ENCODE measurements at regions not wholly inside any gene's neighbourhood (a gene's known extent, or its start where the extent isn't known, plus 50 kb on each side); places are given as distances from the start of the nearest gene placed in this dataset.
"Not testable (repeated sequence)": the region's sequence is repeated elsewhere in the genome, so short reads cannot be mapped to it uniquely, and the experiment has no call there.

- no peak for DNase-seq
Measured at GRCh38 chr10:121351540-121351939, 246.7 kb downstream of the FGFR2 start.

- DNase-seq: no peak
Measured at GRCh38 chr10:121352231-121352855, 245.9 kb downstream of the FGFR2 start.

GRCh38 chr10:121355161-121355560, 243.1 kb downstream of the FGFR2 start:
- no peak for DNase-seq

GRCh38 chr10:121356183-121356582, 242.1 kb downstream of the FGFR2 start:
- no peak for DNase-seq

- no peak for DNase-seq
Measured at GRCh38 chr10:121357401-121357800, 240.8 kb downstream of the FGFR2 start.

- DNase-seq: no peak
Measured at GRCh38 chr10:121362026-121362425, 236.2 kb downstream of the FGFR2 start.

- no peak for DNase-seq
Measured at GRCh38 chr10:121365566-121365965, 232.7 kb downstream of the FGFR2 start.

GRCh38 chr10:121368347-121369025, 229.8 kb downstream of the FGFR2 start:
- no peak for DNase-seq

GRCh38 chr10:121369616-121370015, 228.6 kb downstream of the FGFR2 start:
- no peak for DNase-seq

- DNase-seq: no peak
Measured at GRCh38 chr10:121371836-121372235, 226.4 kb downstream of the FGFR2 start.

GRCh38 chr10:121373411-121373810, 224.8 kb downstream of the FGFR2 start:
- DNase-seq: no peak

- no peak for DNase-seq
Measured at GRCh38 chr10:121374121-121374520, 224.1 kb downstream of the FGFR2 start.

- DNase-seq: no peak
Measured at GRCh38 chr10:121375172-121375571, 223.1 kb downstream of the FGFR2 start.

GRCh38 chr10:121378251-121378801, 219.9 kb downstream of the FGFR2 start:
- DNase-seq: no peak

- DNase-seq: no peak
Measured at GRCh38 chr10:121379013-121379412, 219.2 kb downstream of the FGFR2 start.

- DNase-seq: no peak
Measured at GRCh38 chr10:121380211-121380610, 218.0 kb downstream of the FGFR2 start.

- not testable (repeated sequence) for DNase-seq
Measured at GRCh38 chr10:121382029-121382520, 216.2 kb downstream of the FGFR2 start.

- DNase-seq: no peak
Measured at GRCh38 chr10:121385136-121385535, 213.1 kb downstream of the FGFR2 start.

- no peak for DNase-seq
Measured at GRCh38 chr10:121392657-121393056, 205.6 kb downstream of the FGFR2 start.

- DNase-seq: no peak
Measured at GRCh38 chr10:121393522-121393921, 204.7 kb downstream of the FGFR2 start.

GRCh38 chr10:121400507-121400906, 197.7 kb downstream of the FGFR2 start:
- not testable (repeated sequence) for DNase-seq

GRCh38 chr10:121403527-121403926, 194.7 kb downstream of the FGFR2 start:
- no peak for DNase-seq

GRCh38 chr10:121404611-121405010, 193.6 kb downstream of the FGFR2 start:
- DNase-seq: no peak

- no peak for DNase-seq
Measured at GRCh38 chr10:121405096-121405495, 193.1 kb downstream of the FGFR2 start.

All from NCI-H1105 (cell line).